GM12878 (cell line): ENCODE measurements at regions not wholly inside any gene's neighbourhood (a gene's known extent, or its start where the extent isn't known, plus 50 kb on each side); places are given as distances from the start of the nearest gene placed in this dataset.

Experiments
- ATAC-seq: fragments of 200-7000 bp; cut with Tn5 transposase; 3 replicates; pipeline ENCODE4 v1.9.1; 2020; ENCODE audit warnings: mild to moderate bottlenecking, moderate library complexity
- BruUV-seq: library from RNA; stranded (reverse); fragments of 400-500 nt; replicated peaks from 2 replicates; lab custom pipeline; 2021; lab: Mats Ljungman, UMichigan
- CTCF ChIA-PET: fragments of 300-600 bp; sonication (Branson Sonifier 250); formaldehyde crosslinking; extraction: SDS; loops from one replicate; lab custom pipeline; 2021; ENCODE audit warnings: inconsistent platforms; lab: Yijun Ruan, JAX
- POLR2A ChIA-PET: fragments of 350-600 bp; formaldehyde crosslinking; extraction: SDS; loops from one replicate; lab custom pipeline; 2021; ENCODE audit warnings: inconsistent platforms; lab: Charles Lee
- RAD21 ChIA-PET: fragments of 300-600 bp; sonication (Branson Sonifier 250); formaldehyde crosslinking; loops from one replicate; lab custom pipeline; 2023; ENCODE audit warnings: antibody characterized with exemption; ENCODE audit not compliant: unreplicated experiment; lab: Charles Lee
- SMC1A ChIA-PET: fragments of 300-600 bp; sonication (Branson Sonifier 250); formaldehyde crosslinking; loops from one replicate; lab custom pipeline; 2023; ENCODE audit not compliant: unreplicated experiment, uncharacterized antibody; lab: Charles Lee
- DNase-seq: peaks from one replicate; pipeline ENCODE4 v3.0.0-alpha.2; 2011; ENCODE audit warnings: low read depth, low spot score
- FAIRE-seq: peaks from 3 replicates; lab custom pipeline; 2011; peaks lifted over from hg19 to GRCh38; lab: Jason Lieb, UNC
- H2AFZ ChIP-seq: 2 replicates; pipeline ENCODE4 v1.6.0; 2011; ENCODE audit warnings: low read depth, low read length, control low read depth; ENCODE audit not compliant: control insufficient read depth
- H3K27ac ChIP-seq: 2 replicates; pipeline ENCODE4 v1.5.1; 2011; ENCODE audit warnings: control low read depth; ENCODE audit not compliant: control insufficient read depth, insufficient read depth
- H3K27me3 ChIP-seq, 2 experiments: replicated peaks in 1 of 2; 2 replicates each; pipeline versions ENCODE4 v1.6.0 to v1.6.1; 2011; ENCODE audit warnings: low read length in 1 of 2; ENCODE audit not compliant: control insufficient read depth in 2 of 2, insufficient read depth in 2 of 2
- H3K36me3 ChIP-seq, 2 experiments: 2 replicates each; pipeline ENCODE4 v1.5.1; 2011; ENCODE audit warnings: low read length in 1 of 2; ENCODE audit not compliant: control insufficient read depth in 2 of 2, insufficient read depth in 2 of 2
- H3K4me1 ChIP-seq: 2 replicates; pipeline ENCODE4 v1.6.1; 2011; ENCODE audit warnings: mild to moderate bottlenecking, low read length, moderate library complexity, mixed read lengths; ENCODE audit not compliant: control insufficient read depth, insufficient read depth
- H3K4me2 ChIP-seq: 2 replicates; pipeline ENCODE4 v1.6.0; 2011; ENCODE audit warnings: control low read depth; ENCODE audit not compliant: control insufficient read depth, insufficient read depth
- H3K4me3 ChIP-seq: fragments of 200-600 bp; sonication (generic); 2 replicates; pipeline ENCODE4 v1.5.1; 2016
- H3K79me2 ChIP-seq: 2 replicates; pipeline ENCODE4 v1.6.0; 2011; ENCODE audit warnings: low read length; ENCODE audit not compliant: control insufficient read depth, insufficient read depth
- H3K9ac ChIP-seq: 2 replicates; pipeline ENCODE4 v1.8.0; 2011; ENCODE audit warnings: low read length, control low read depth, mixed read lengths; ENCODE audit not compliant: control insufficient read depth, insufficient read depth
- H3K9me3 ChIP-seq: replicated peaks from 3 replicates; pipeline ENCODE4 v1.5.1; 2011; ENCODE audit warnings: mild to moderate bottlenecking, low read length; ENCODE audit not compliant: control insufficient read depth, insufficient read depth
- H4K20me1 ChIP-seq: 2 replicates; pipeline ENCODE4 v1.6.0; 2011; ENCODE audit not compliant: control insufficient read depth, insufficient read depth
- BHLHE40 ChIP-seq, 2 experiments: fragments of 450-650 bp in 1 of 2; IDR thresholded peaks; 2 replicates each; pipeline ENCODE4 v1.6.1; 2011 to 2017; ENCODE audit warnings: low read depth in 2 of 2, borderline replicate concordance in 1 of 2, improper control_type of control experiment in 1 of 2, low read length in 1 of 2, mild to moderate bottlenecking in 1 of 2
- BMI1 ChIP-seq: fragments of 450-650 bp; IDR thresholded peaks from 2 replicates; pipeline ENCODE4 v1.6.1; 2016; ENCODE audit warnings: mild to moderate bottlenecking, moderate library complexity, borderline replicate concordance
- CBFB ChIP-seq: IDR thresholded peaks from 2 replicates; pipeline ENCODE4 v1.6.1; 2016; ENCODE audit warnings: antibody characterized with exemption, low read depth
- HDAC6 ChIP-seq: fragments of 200-600 bp; sonication (generic); IDR thresholded peaks from one replicate; pipeline ENCODE4 v1.8.0; 2017; ENCODE audit warnings: antibody characterized with exemption; ENCODE audit not compliant: unreplicated experiment
- MTA3 ChIP-seq: IDR thresholded peaks from 2 replicates; pipeline ENCODE4 v1.6.1; 2012; ENCODE audit warnings: low read length, inconsistent platforms, borderline replicate concordance
- SUPT20H ChIP-seq: IDR thresholded peaks from 2 replicates; pipeline ENCODE4 v1.6.1; 2011; ENCODE audit warnings: low read depth, mild to moderate bottlenecking, low read length, moderate library complexity, borderline replicate concordance; ENCODE audit not compliant: control insufficient read depth
- ZNF217 ChIP-seq: fragments of 450-650 bp; IDR thresholded peaks from 2 replicates; pipeline ENCODE4 v1.6.1; 2017; ENCODE audit warnings: antibody characterized with exemption, mild to moderate bottlenecking
- WGBS: methylation state at CpG from one replicate; pipeline ENCODE4 v1.1.6; 2016; ENCODE audit warnings: low lambda C conversion rate; ENCODE audit not compliant: insufficient replicate concordance, insufficient coverage; ENCODE audit errors: missing lambda C conversion rate; 5-methylcytosine and 5-hydroxymethylcytosine counted together
- in situ Hi-C: fragments of 300-500 bp; cut with MboI; formaldehyde crosslinking; loops from 9 replicates; pipeline ENCODE4 v1.14.3; 2018; ENCODE audit warnings: mixed read lengths
- intact Hi-C: fragments of 100-400 bp; cut with micrococcal nuclease; formaldehyde crosslinking; loops from one replicate; pipeline ENCODE4 v1.14.2; 2022; ENCODE audit not compliant: unreplicated experiment
- TF ChIP-seq, protein P1 (sequence below): IDR thresholded peaks from 2 replicates; pipeline ENCODE4 v1.6.1; 2012; ENCODE audit warnings: low read depth, low read length, improper control_type of control experiment

DNA sequence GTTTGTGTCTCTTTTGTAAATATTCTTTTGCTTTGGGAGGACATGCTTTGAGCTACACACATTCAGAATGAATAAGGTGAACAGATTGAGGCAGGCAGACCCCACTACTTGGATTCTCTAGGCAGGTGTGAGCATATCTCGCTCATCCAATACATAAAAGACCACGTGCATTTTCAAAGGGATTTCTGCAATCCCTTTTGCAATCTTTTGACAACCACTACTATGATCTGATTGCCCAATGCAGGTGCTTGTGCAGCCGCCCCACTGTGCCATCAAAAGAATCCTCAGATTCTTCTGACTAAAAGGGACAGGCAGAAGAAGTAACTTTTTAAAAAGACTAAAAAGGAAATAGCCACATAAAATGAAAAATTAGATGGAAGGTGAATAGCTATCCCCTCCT lies 341.4 kb downstream of the BMP4 start:
- no peaks in the 10 kb centered on the region for H3K79me2 ChIP-seq
- CTCF ChIA-PET, result interaction anchor here (2.6 kb wide), 1 partner anchor 87 kb away, joined by 14 read pairs; no protein-coding TSS in a partner anchor
- SMC1A ChIA-PET, result interaction anchor here (1.2 to 5.9 kb wide), 7 partner anchors 7 to 87 kb away, joined by 3 to 44 read pairs (median 5); no protein-coding TSS in a partner anchor
- RAD21 ChIA-PET, result interaction anchor here (2.1 to 3.3 kb wide), 3 partner anchors 14 to 86 kb away, joined by 11 to 25 read pairs (median 16); no protein-coding TSS in a partner anchor
- no peak overlapping the region for H3K4me2 ChIP-seq
- H3K4me3 ChIP-seq, result no peak overlapping the region
- no peak for DNase-seq
- H3K9me3 ChIP-seq, result no peaks in the 10 kb centered on the region; the same call in 2 of the 3 replicates
- FAIRE-seq, result no peak
- no peaks in the 10 kb centered on the region for H3K36me3 ChIP-seq
- no peak overlapping the region for H3K9ac ChIP-seq
- H3K4me1 ChIP-seq, result peaks cover 14% of the 10 kb centered on the region; the same call in 1 of the 2 replicates
- H4K20me1 ChIP-seq, result no peaks in the 10 kb centered on the region
- 98% methylated on average over 3 of the region's 3 CpGs for WGBS
- intact Hi-C loops, result no loop called here
- TF ChIP-seq BMI1 (no peak), SUPT20H (no peak), MTA3 (no peak), CBFB (no peak), ZNF217 (no peak), HDAC6 (no peak), BHLHE40 (IDR thresholded peaks at IDR 0.05; ENCODE audit: borderline replicate concordance in 1 of 2, low read depth in 2 of 2, low read length in 1 of 2) (no peak)
- TF ChIP-seq, protein P1, sequence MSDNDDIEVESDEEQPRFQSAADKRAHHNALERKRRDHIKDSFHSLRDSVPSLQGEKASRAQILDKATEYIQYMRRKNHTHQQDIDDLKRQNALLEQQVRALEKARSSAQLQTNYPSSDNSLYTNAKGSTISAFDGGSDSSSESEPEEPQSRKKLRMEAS, result no peak
- ATAC-seq, result no peak
- no peaks in the 10 kb centered on the region for H3K27me3 ChIP-seq
- no peak overlapping the region for H2AFZ ChIP-seq
- in situ Hi-C loops, result no loop called here
- H3K27ac ChIP-seq, result no peak overlapping the region
- no TSS peak for BruUV-seq
- POLR2A ChIA-PET, result interaction anchor here (0.6 to 0.7 kb wide), 2 partner anchors 68 to 832 kb away, joined by 3 read pairs; no protein-coding TSS in a partner anchor
